GM10266 (cell line): ENCODE measurements at regions not wholly inside any gene's neighbourhood (a gene's known extent, or its start where the extent isn't known, plus 50 kb on each side); places are given as distances from the start of the nearest gene placed in this dataset.

Experiments used
- DNase-seq: peaks from one replicate; pipeline ENCODE4 v3.0.0; 2012; ENCODE audit errors: extremely low spot score
- TF ChIP-seq, protein P1 (sequence below): IDR thresholded peaks from 2 replicates; pipeline ENCODE4 v1.5.1; 2012; ENCODE audit warnings: mild to moderate bottlenecking, low read depth; ENCODE audit not compliant: control insufficient read depth, insufficient read depth; ENCODE audit errors: missing control alignments

DNA sequence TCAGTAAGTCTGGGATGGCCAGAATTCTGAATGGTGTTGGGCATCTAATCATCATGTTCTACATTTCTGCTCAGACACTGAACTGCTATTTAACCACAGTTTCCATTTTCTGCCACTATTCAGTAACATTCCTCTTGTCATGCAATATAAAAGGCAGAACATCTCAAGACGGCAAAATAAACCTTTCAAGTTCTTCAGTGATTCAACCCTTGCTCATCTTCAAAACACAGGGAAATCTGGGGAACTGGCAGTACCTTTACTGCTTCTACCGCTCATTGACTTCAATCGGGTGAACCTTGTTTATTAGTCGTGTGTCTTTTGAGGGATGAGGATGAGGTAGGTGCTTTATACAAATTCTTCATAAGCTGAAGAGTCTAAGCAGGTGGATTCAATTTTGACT, 184.7 kb upstream of the ANK3 start:
- TF ChIP-seq, protein P1, sequence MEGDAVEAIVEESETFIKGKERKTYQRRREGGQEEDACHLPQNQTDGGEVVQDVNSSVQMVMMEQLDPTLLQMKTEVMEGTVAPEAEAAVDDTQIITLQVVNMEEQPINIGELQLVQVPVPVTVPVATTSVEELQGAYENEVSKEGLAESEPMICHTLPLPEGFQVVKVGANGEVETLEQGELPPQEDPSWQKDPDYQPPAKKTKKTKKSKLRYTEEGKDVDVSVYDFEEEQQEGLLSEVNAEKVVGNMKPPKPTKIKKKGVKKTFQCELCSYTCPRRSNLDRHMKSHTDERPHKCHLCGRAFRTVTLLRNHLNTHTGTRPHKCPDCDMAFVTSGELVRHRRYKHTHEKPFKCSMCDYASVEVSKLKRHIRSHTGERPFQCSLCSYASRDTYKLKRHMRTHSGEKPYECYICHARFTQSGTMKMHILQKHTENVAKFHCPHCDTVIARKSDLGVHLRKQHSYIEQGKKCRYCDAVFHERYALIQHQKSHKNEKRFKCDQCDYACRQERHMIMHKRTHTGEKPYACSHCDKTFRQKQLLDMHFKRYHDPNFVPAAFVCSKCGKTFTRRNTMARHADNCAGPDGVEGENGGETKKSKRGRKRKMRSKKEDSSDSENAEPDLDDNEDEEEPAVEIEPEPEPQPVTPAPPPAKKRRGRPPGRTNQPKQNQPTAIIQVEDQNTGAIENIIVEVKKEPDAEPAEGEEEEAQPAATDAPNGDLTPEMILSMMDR, result no peak
- DNase-seq, result no peak

DNA sequence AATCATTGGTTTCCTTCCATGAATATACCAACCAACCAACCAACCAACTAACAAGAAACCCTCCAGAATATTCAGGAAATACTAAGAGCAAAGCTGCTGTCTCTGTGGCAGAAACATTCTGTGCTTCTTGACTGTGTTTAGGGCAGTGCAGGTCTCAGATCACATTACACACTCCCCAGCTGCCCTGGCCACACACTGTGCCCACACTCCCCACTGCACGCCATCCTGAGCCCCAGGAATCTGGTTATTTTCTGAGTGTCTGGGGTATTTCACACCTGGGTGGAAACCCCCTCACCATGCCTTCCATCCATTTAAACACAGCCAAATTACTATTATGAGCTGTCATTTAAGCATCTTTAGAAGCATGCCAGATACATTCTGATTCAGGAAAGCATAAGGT, 183.7 kb upstream of the ANK3 start:
- no peak for DNase-seq
- TF ChIP-seq, protein P1, result no peak

DNA sequence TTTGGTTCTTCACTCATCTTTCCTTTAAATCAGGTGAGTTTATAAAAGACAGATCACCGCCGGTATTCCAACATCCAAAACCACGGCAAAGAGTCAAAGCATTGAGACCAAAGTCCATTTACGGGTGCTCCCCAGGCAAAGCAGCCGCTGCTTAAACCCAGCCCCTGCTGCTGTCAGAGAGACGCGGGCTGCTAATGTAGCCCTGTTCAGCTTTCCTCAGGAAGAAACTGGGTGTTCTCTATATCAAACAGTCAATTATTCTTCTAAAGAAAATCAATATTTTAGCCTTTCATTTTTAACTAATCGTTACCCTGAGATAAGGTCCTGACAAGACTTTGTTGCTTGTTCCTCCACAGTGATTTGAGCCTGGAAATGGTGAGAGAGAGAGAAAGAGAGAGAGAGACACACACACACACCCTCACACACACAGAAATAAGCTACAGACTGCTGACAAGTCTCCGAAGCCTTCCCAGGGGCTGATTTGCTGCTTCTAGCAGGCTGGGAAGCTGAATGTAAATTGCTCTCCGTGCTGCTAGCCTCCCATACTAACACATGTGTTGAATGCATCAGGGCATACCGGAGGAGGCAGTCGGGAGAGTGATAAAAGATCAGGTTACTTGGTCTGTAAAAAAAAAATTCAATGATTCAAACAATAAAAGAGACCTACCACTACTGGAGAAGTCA, 183.0 kb upstream of the ANK3 start:
- no peak for DNase-seq

DNA sequence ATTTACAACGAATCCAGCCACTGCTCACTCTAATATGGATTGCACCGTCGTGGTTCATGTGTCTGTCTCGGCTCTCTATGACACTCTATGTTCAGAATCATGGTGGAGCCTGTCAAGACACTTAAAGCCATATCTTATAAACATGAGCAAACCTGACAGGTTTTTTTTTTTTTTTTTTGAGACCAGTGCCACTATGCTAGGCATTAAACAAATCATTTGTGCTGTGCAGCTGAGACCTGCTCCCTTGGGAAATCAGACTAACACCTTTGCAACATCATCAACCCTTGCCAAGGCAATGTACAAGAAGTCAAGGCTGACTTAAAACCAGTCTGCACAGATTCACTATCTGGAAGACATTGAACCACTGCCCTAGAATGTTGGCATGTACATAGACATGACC, 181.2 kb upstream of the ANK3 start:
- no peak for DNase-seq

More for the DNA sequence above, 183.0 kb upstream of the ANK3 start:
- TF ChIP-seq, protein P1, result no peak

DNA sequence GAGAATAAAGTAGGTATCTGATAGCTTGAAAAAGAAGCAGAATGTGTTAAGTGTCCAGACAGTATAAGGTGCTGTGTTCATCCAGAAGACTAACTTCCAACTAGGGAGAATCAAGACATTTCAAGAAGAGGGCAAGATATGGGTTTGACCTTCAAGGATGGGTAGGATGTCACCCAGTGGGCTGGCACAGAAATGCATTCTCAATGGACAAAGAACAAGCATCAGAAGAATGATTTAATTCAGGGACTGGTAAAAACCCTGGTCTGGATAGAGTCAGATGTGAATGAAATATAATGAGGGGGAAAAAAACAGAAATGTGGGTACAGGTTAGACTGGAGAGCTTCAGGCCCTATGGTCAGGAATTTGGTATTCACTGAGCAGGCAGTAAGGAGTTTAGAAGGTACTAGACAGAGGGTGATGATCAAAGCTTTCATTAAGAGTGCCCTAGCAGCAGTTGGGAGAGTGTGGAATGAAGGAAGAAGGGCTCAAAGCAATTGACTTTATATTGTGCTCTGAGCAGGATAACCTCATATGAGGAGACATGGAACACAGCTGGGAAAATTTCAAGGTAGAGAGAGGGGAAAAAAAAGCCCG, 180.7 kb upstream of the ANK3 start:
- TF ChIP-seq, protein P1, result no peak
- no peak for DNase-seq

More for the DNA sequence above, 181.2 kb upstream of the ANK3 start:
- TF ChIP-seq, protein P1, result no peak

DNA sequence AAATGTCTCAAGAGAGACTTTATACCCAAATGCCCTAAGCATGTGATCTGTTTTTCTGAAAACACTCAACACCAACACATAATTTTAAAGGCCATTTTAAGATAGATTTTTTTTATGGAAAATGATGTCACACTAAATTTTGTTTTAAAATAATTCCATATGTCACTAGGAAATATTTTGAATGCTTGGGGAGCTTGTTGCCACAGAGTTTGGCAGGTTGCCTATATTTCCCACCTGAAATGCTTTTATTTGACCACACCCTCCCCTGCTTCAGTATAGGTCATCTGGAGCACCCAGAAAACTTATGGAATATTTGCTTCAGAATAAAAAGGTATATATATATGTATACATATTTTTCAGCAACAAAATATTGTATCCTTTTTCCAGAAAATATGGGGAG, 180.0 kb upstream of the ANK3 start:
- no peak for DNase-seq
- TF ChIP-seq, protein P1, result no peak

DNA sequence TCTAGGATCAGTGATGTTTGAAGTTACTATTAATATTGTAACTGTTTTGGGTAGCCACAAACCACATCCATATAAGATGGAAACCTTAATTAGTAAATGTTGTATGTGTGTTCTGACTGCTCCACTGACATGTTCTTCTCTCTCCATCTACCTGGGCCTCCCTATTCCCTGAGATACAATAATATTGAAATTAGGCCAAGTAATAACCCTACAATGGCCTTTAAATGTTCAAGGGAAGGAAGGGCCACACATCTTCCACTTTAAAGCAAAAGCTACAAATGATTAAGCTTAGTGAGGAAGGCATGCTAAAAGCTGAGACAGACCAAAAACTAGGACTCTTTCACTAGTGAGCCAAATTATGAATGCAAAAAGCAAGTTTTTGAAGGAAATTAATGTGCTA, 176.4 kb upstream of the ANK3 start:
- TF ChIP-seq, protein P1, result no peak
- no peak for DNase-seq
